ENCODE measurements at regions not wholly inside any gene's neighbourhood (a gene's known extent, or its start where the extent isn't known, plus 50 kb on each side); places are given as distances from the start of the nearest gene placed in this dataset.

DNA sequence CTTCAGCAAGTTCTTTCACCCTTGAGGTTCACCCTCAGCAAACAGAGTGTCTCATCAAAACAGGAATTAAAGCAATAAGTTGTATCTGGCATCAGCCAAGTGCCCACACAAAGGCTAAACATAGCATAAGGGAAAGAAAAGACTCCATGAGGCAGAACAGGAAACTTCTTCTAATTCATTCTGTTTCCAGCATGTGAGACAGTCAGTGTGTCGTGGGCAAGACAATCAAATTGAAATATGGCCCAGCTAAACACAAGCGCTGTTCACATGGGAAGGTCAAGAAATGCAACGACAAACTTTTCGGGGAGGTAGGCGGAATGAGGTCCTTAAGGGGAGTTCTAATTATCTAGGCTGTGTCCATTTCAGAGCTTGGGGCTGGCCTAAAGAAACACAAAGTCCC is 393.4 kb downstream of the HAPSTR1 start:
- Histone ChIP-seq H3K4me1 (ENCODE audit: control insufficient read depth, low read length) (no peaks in the 10 kb centered on the region), H3K27ac (ENCODE audit: low read depth, low read length) (no peak overlapping the region), H3K36me3 (ENCODE audit: control insufficient read depth, low read length) (no peaks in the 10 kb centered on the region), H3K9me2 (replicated peaks; ENCODE audit: control insufficient read depth, low read length) (no peaks in the 10 kb centered on the region), H3F3A (ENCODE audit: control insufficient read depth, insufficient read depth) (no peaks in the 10 kb centered on the region), H4K20me1 (ENCODE audit: control insufficient read depth, insufficient read depth, low read depth, low read length) (no peaks in the 10 kb centered on the region), H3K4me3 (ENCODE audit: low read length) (no peak overlapping the region), H3K79me2 (ENCODE audit: control insufficient read depth, low read length) (no peaks in the 10 kb centered on the region), H3K9me3 (ENCODE audit: control insufficient read depth, insufficient read depth, low read length) (no peaks in the 10 kb centered on the region), H3K27me3 (ENCODE audit: control insufficient read depth, low read length) (0 out of 2 replicates have a peak, but pooled peaks cover 2% of the 10 kb centered on the region), H3K4me2 (ENCODE audit: low read length) (no peak overlapping the region)
- no peak for TF ChIP-seq EZH2phosphoT487 (IDR thresholded peaks at IDR 0.05; ENCODE audit: borderline replicate concordance, low read length)
- TF ChIP-seq, protein P1, sequence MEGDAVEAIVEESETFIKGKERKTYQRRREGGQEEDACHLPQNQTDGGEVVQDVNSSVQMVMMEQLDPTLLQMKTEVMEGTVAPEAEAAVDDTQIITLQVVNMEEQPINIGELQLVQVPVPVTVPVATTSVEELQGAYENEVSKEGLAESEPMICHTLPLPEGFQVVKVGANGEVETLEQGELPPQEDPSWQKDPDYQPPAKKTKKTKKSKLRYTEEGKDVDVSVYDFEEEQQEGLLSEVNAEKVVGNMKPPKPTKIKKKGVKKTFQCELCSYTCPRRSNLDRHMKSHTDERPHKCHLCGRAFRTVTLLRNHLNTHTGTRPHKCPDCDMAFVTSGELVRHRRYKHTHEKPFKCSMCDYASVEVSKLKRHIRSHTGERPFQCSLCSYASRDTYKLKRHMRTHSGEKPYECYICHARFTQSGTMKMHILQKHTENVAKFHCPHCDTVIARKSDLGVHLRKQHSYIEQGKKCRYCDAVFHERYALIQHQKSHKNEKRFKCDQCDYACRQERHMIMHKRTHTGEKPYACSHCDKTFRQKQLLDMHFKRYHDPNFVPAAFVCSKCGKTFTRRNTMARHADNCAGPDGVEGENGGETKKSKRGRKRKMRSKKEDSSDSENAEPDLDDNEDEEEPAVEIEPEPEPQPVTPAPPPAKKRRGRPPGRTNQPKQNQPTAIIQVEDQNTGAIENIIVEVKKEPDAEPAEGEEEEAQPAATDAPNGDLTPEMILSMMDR (IDR thresholded peaks at IDR 0.05; ENCODE audit: low read depth, low read length, poor library complexity, severe bottlenecking): no peak

DNA sequence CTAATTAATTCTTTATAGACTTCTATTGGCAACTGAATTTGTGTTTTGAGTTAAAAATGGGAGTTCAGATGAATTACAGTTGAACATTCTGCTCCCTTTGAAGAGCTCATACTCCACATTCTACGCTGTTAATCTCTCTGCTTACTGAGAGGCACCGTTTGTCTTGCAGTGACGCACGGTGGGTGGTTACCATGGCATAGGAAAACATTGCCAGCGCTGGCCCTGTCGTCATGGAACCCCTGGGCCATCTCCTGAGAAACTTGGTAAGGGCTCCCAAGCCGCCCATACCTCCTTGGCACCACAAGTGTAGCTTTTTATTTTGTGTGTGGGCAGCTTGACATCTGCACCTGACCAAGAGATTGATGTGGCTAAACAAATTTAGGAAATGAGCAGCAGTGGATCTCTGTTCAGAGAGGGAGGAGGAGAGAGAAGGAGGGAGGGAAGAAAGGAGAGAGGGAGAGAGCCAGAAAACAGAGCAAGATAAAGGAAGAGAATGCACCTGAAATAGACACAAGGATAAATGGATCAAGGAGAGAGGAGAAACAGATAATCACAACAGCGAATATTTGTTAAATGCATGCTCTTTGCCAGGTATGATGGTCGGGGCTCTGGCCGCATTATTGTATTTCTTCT is 398.5 kb downstream of the HAPSTR1 start:
- Histone ChIP-seq H3K9me3 (ENCODE audit: control insufficient read depth, insufficient read depth, low read length) (no peaks in the 10 kb centered on the region), H3K27ac (ENCODE audit: low read depth, low read length) (no peak overlapping the region), H4K20me1 (ENCODE audit: control insufficient read depth, insufficient read depth, low read depth, low read length) (no peaks in the 10 kb centered on the region), H3K27me3 (ENCODE audit: control insufficient read depth, low read length) (no peaks in the 10 kb centered on the region), H3K79me2 (ENCODE audit: control insufficient read depth, low read length) (no peaks in the 10 kb centered on the region), H3K36me3 (ENCODE audit: control insufficient read depth, low read length) (no peaks in the 10 kb centered on the region), H3K4me3 (ENCODE audit: low read length) (no peak overlapping the region), H3K4me2 (ENCODE audit: low read length) (no peak overlapping the region), H3F3A (ENCODE audit: control insufficient read depth, insufficient read depth) (no peaks in the 10 kb centered on the region), H3K4me1 (ENCODE audit: control insufficient read depth, low read length) (no peaks in the 10 kb centered on the region), H3K9me2 (replicated peaks; ENCODE audit: control insufficient read depth, low read length) (no peaks in the 10 kb centered on the region)
- no peak for TF ChIP-seq EZH2phosphoT487 (IDR thresholded peaks at IDR 0.05; ENCODE audit: borderline replicate concordance, low read length)
- TF ChIP-seq, protein P1 (IDR thresholded peaks at IDR 0.05; ENCODE audit: low read depth, low read length, poor library complexity, severe bottlenecking): no peak

DNA sequence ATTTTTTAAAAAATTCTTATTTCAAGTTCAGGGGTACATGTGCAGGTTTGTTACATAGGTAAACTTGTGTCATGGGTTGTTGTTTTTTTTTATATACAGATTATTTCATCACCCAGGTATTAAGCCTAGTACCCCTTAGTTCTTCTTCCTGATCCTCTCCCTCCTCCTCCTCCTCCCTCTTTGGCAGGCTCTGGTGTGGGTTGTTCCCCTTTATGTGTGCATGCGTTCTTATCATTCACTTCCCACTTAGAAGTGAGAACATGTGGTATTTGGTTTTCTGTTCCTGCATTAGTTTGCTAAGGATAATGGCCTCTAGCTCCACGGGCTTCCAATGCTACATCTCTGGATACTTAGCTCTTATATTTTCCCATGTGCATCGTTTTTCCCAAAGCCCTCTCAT is 404.4 kb downstream of the HAPSTR1 start:
- Histone ChIP-seq H3K27ac (ENCODE audit: low read depth, low read length) (no peak overlapping the region), H4K20me1 (ENCODE audit: control insufficient read depth, insufficient read depth, low read depth, low read length) (no peaks in the 10 kb centered on the region), H3K27me3 (ENCODE audit: control insufficient read depth, low read length) (no peaks in the 10 kb centered on the region), H3K36me3 (ENCODE audit: control insufficient read depth, low read length) (no peaks in the 10 kb centered on the region), H3K9me2 (replicated peaks; ENCODE audit: control insufficient read depth, low read length) (no peaks in the 10 kb centered on the region), H3K9me3 (ENCODE audit: control insufficient read depth, insufficient read depth, low read length) (no peaks in the 10 kb centered on the region), H3K79me2 (ENCODE audit: control insufficient read depth, low read length) (no peaks in the 10 kb centered on the region), H3K4me3 (ENCODE audit: low read length) (no peak overlapping the region), H3K4me2 (ENCODE audit: low read length) (no peak overlapping the region), H3F3A (ENCODE audit: control insufficient read depth, insufficient read depth) (no peaks in the 10 kb centered on the region), H3K4me1 (ENCODE audit: control insufficient read depth, low read length) (no peaks in the 10 kb centered on the region)
- TF ChIP-seq EZH2phosphoT487 (IDR thresholded peaks at IDR 0.05; ENCODE audit: borderline replicate concordance, low read length): no peak
- TF ChIP-seq, protein P1 (IDR thresholded peaks at IDR 0.05; ENCODE audit: low read depth, low read length, poor library complexity, severe bottlenecking): no peak

Measured in DOHH2 (cell line).